Gastroesophageal sphincter (tissue), 4 donors: ENCODE measurements at regions not wholly inside any gene's neighbourhood (a gene's known extent, or its start where the extent isn't known, plus 50 kb on each side); places are given as distances from the start of the nearest gene placed in this dataset.
"Not testable (repeated sequence)": the region's sequence is repeated elsewhere in the genome, so short reads cannot be mapped to it uniquely, and the experiment has no call there.

Experiments
- ATAC-seq: fragments of 150-250 bp; one replicate; pipeline ENCODE4 v1.9.1; 2016; ENCODE audit warnings: mild to moderate bottlenecking, moderate library complexity
- H3K27ac ChIP-seq, 4 donors: fragments of 200-600 bp; sonication (generic) in 3 of 4; 1 replicate in 3 of 4; 2 replicates in 1 of 4; pipeline ENCODE4 v1.5.1; 2016 to 2019
- H3K27me3 ChIP-seq: fragments of 200-600 bp; sonication (generic); one replicate; pipeline ENCODE4 v1.5.1; 2019
- H3K36me3 ChIP-seq, 2 donors: fragments of 200-600 bp; sonication (generic); one replicate each; pipeline ENCODE4 v1.5.1; 2019; ENCODE audit warnings: control low read depth in 1 of 2
- H3K4me1 ChIP-seq, 3 donors: fragments of 200-600 bp; sonication (generic); 1 replicate in 2 of 3; 2 replicates in 1 of 3; pipeline ENCODE4 v1.5.1; 2016 to 2019; ENCODE audit warnings: control low read depth in 2 of 3
- H3K4me3 ChIP-seq, 2 donors: fragments of 200-600 bp; sonication (generic); one replicate each; pipeline ENCODE4 v1.5.1; 2019; ENCODE audit warnings: mild to moderate bottlenecking in 1 of 2, moderate library complexity in 1 of 2
- H3K9me3 ChIP-seq, 3 donors: fragments of 200-600 bp; sonication (generic); one replicate each; pipeline ENCODE4 v1.5.1; 2017 to 2019; ENCODE audit warnings: control low read depth in 2 of 3
- CTCF ChIP-seq, 4 experiments: fragments of 200-600 bp in 2 of 4; fragments of 450-650 bp in 2 of 4; sonication (generic) in 1 of 4; IDR thresholded peaks; one replicate each; pipeline ENCODE4 v1.5.1; 2017 to 2019; ENCODE audit warnings: antibody characterized with exemption in 4 of 4, mild to moderate bottlenecking in 2 of 4, moderate library complexity in 2 of 4
- EP300 ChIP-seq: sonication (generic); formaldehyde crosslinking; IDR thresholded peaks from one replicate; pipeline ENCODE4 v1.6.1; 2017; ENCODE audit warnings: antibody characterized with exemption, mild to moderate bottlenecking
- POLR2A ChIP-seq, 2 donors: fragments of 450-650 bp; IDR thresholded peaks; one replicate each; pipeline ENCODE4 v1.6.1; 2017; ENCODE audit warnings: antibody characterized with exemption in 2 of 2, mild to moderate bottlenecking in 2 of 2, moderate library complexity in 1 of 2
- POLR2AphosphoS5 ChIP-seq: sonication (generic); formaldehyde crosslinking; IDR thresholded peaks from one replicate; pipeline ENCODE4 v1.6.1; 2017; ENCODE audit warnings: antibody characterized with exemption
- WGBS, 2 donors: methylation state at CpG; one replicate each; pipeline ENCODE4 v1.1.5; 2018; ENCODE audit warnings: low coverage in 1 of 2; 5-methylcytosine and 5-hydroxymethylcytosine counted together

GRCh38 chr14:84490081-84490480 is 1039.9 kb upstream of the FLRT2 start:
- H3K27me3 ChIP-seq = no peaks in the 10 kb centered on the region
- no peaks in the 10 kb centered on the region for H3K9me3 ChIP-seq
- TF ChIP-seq POLR2A (IDR thresholded peaks at IDR 0.05) = no peak
- no peak for TF ChIP-seq EP300
- TF ChIP-seq POLR2AphosphoS5 = no peak
- TF ChIP-seq CTCF (IDR thresholded peaks at IDR 0.05) = no peak
- 69 to 77% methylated on average over 2 of the region's 2 CpGs for WGBS, 2 donors
- ATAC-seq = no peak
- H3K27ac ChIP-seq = no peak overlapping the region
- H3K4me1 ChIP-seq = no peaks in the 10 kb centered on the region
- H3K4me3 ChIP-seq = no peak overlapping the region
- no peaks in the 10 kb centered on the region for H3K36me3 ChIP-seq

- no peak overlapping the region for H3K27ac ChIP-seq
- H3K27me3 ChIP-seq = no peaks in the 10 kb centered on the region
- no peak for TF ChIP-seq CTCF (IDR thresholded peaks at IDR 0.05)
- no peak for TF ChIP-seq POLR2AphosphoS5
- no peak for TF ChIP-seq POLR2A (IDR thresholded peaks at IDR 0.05)
- no peak for TF ChIP-seq EP300
- no peak for ATAC-seq
- no peaks in the 10 kb centered on the region for H3K9me3 ChIP-seq
- H3K4me1 ChIP-seq = no peaks in the 10 kb centered on the region
- no peak overlapping the region for H3K4me3 ChIP-seq
- H3K36me3 ChIP-seq = no peaks in the 10 kb centered on the region
These were observed 1037.3 kb upstream of the FLRT2 start for GRCh38 chr14:84492685-84493084.

- Histone ChIP-seq H3K27ac (no peak overlapping the region), H3K27me3 (no peaks in the 10 kb centered on the region), H3K4me1 (no peaks in the 10 kb centered on the region), H3K4me3 (no peak overlapping the region), H3K9me3 (no peaks in the 10 kb centered on the region), H3K36me3 (no peaks in the 10 kb centered on the region)
- no peak for ATAC-seq
- 78 to 82% methylated on average over 4 of the region's 4 CpGs for WGBS, 2 donors
- TF ChIP-seq POLR2A (IDR thresholded peaks at IDR 0.05) (no peak), EP300 (no peak), POLR2AphosphoS5 (no peak)
These were observed 1036.2 kb upstream of the FLRT2 start for GRCh38 chr14:84493779-84494178.

DNA sequence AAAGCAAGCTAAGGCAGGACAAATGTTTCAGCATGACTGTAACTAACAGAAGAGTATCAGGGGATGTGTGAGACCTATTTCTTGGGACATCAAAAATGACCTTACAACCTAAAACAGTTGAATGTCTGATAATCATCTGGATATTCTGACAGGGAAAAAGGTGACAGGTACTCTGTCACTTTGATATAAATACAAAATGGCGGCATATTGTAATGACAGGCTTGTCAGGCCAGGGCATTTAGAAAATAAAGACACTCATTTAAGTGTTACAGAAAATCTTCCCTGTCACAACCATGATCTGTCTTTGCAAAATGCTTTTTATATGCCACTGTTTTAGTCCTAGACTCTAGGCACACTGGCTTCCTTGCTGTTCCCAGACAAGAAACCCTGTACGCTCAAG is 1033.3 kb upstream of the FLRT2 start:
- no peak for TF ChIP-seq POLR2AphosphoS5
- Histone ChIP-seq H3K27me3 (no peaks in the 10 kb centered on the region), H3K4me3 (no peak overlapping the region), H3K9me3 (no peaks in the 10 kb centered on the region), H3K4me1 (no peaks in the 10 kb centered on the region), H3K36me3 (no peaks in the 10 kb centered on the region), H3K27ac (no peak overlapping the region)
- ATAC-seq = no peak
- WGBS, 2 donors = 92 to 93% methylated on average over 2 of the region's 2 CpGs

DNA sequence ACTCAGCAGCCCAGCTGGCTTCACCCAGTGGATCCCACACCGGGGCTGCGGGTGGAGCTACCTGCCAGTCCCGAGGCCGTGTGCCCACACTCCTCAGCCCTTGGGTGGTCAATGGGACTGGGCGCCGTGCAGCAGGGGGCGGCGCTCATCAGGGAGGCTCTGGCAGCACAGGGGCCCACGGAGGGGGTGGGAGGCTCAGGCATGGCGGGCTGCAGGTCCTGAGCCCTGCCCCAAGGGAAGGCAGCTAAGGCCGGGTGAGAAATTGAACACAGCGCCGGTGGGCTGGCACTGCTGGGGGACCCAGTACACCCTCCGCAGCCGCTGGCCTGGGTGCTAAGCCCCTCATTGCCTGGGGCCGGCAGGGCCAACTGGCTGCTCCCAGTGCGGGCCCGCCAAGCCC is 1017.1 kb upstream of the FLRT2 start:
- H3K4me3 ChIP-seq, ATAC-seq, H3K27me3 ChIP-seq, H3K27ac ChIP-seq, H3K36me3 ChIP-seq, H3K4me1 ChIP-seq, H3K9me3 ChIP-seq: not testable (repeated sequence)
- WGBS, 2 donors = no CpG with 5 or more reads among the region's 18 CpGs

GRCh38 chr14:84519836-84520235 is 1010.1 kb upstream of the FLRT2 start:
- H3K36me3 ChIP-seq = no peaks in the 10 kb centered on the region
- no peak overlapping the region for H3K27ac ChIP-seq
- WGBS, 2 donors = 100% methylated on average over 1 of the region's 3 CpGs
- no peaks in the 10 kb centered on the region for H3K27me3 ChIP-seq
- no peak for ATAC-seq
- no peaks in the 10 kb centered on the region for H3K9me3 ChIP-seq
- no peak overlapping the region for H3K4me3 ChIP-seq
- no peaks in the 10 kb centered on the region for H3K4me1 ChIP-seq
- TF ChIP-seq POLR2AphosphoS5 (no peak), EP300 (no peak), CTCF (IDR thresholded peaks at IDR 0.05) (no peak), POLR2A (IDR thresholded peaks at IDR 0.05) (no peak)
